WTC11 (cell line): ENCODE measurements at regions not wholly inside any gene's neighbourhood (a gene's known extent, or its start where the extent isn't known, plus 50 kb on each side); places are given as distances from the start of the nearest gene placed in this dataset.

Source experiments
- ATAC-seq: fragments of 200-7000 bp; cut with Tn5 transposase; 2 replicates; pipeline ENCODE4 v1.10.0; 2021; ENCODE audit warnings: mild to moderate bottlenecking, moderate library complexity
- CTCF ChIA-PET: fragments of 300-600 bp; sonication (Branson Sonifier 250); formaldehyde crosslinking; loops from one replicate; lab custom pipeline; 2021; ENCODE audit warnings: antibody characterized with exemption; lab: Charles Lee
- POLR2A ChIA-PET: fragments of 350-600 bp; sonication (Branson Sonifier 250); formaldehyde crosslinking; loops from one replicate; lab custom pipeline; 2021; ENCODE audit warnings: antibody characterized with exemption; lab: Charles Lee
- DNase-seq: peaks from one replicate; pipeline ENCODE4 v3.0.0; 2021; ENCODE audit warnings: low spot score
- H3K27ac Mint-ChIP-seq: 2 replicates; pipeline ENCODE4 v1.8.0; 2021; ENCODE audit warnings: mixed read lengths
- H3K27me3 Mint-ChIP-seq: 2 replicates; pipeline ENCODE4 v1.8.0; 2021; ENCODE audit warnings: low read depth, mild to moderate bottlenecking, moderate library complexity, mixed read lengths
- H3K36me3 Mint-ChIP-seq: 2 replicates; pipeline ENCODE4 v1.8.0; 2021; ENCODE audit warnings: mixed read lengths
- H3K4me1 Mint-ChIP-seq: 2 replicates; pipeline ENCODE4 v1.8.0; 2022; ENCODE audit warnings: mixed read lengths
- H3K4me3 Mint-ChIP-seq: 2 replicates; pipeline ENCODE4 v1.8.0; 2021; ENCODE audit warnings: mild to moderate bottlenecking, moderate library complexity, mixed read lengths
- H3K9me3 Mint-ChIP-seq: 2 replicates; pipeline ENCODE4 v1.8.0; 2021; ENCODE audit warnings: mixed read lengths
- ARID4B ChIP-seq: sonication (generic); formaldehyde crosslinking; IDR thresholded peaks from 2 replicates; pipeline ENCODE4 v1.8.0; 2023; ENCODE audit warnings: missing genetic modification reagents, mild to moderate bottlenecking, borderline replicate concordance
- ATF3 ChIP-seq: sonication (generic); formaldehyde crosslinking; conservative IDR thresholded peaks from 2 replicates; pipeline ENCODE4 v1.8.1; 2022; ENCODE audit warnings: mild to moderate bottlenecking, missing genetic modification reagents
- CREM ChIP-seq: sonication (generic); formaldehyde crosslinking; IDR thresholded peaks from 2 replicates; pipeline ENCODE4 v1.8.1; 2022; ENCODE audit warnings: mild to moderate bottlenecking, missing genetic modification reagents, moderate library complexity
- EMX1 ChIP-seq: fragments of 250-450 bp; sonication (Bioruptor Pico); IDR thresholded peaks from 2 replicates; pipeline ENCODE4 v1.8.0; 2021; ENCODE audit warnings: mild to moderate bottlenecking
- FOXP1 ChIP-seq: sonication (generic); formaldehyde crosslinking; IDR thresholded peaks from 2 replicates; pipeline ENCODE4 v1.8.0; 2022; ENCODE audit warnings: missing genetic modification reagents, mild to moderate bottlenecking, moderate library complexity, borderline replicate concordance
- GTF2I ChIP-seq: fragments of 250-450 bp; sonication (Bioruptor Pico); conservative IDR thresholded peaks from 2 replicates; pipeline ENCODE4 v1.4.0; 2021; ENCODE audit warnings: mild to moderate bottlenecking
- MLX ChIP-seq: sonication (generic); formaldehyde crosslinking; IDR thresholded peaks from 2 replicates; pipeline ENCODE4 v1.8.1; 2023; ENCODE audit warnings: mild to moderate bottlenecking, missing genetic modification reagents, moderate library complexity
- NFATC4 ChIP-seq: fragments of 250-450 bp; sonication (Bioruptor Pico); IDR thresholded peaks from 2 replicates; pipeline ENCODE4 v1.9.0; 2021; ENCODE audit warnings: mild to moderate bottlenecking
- NR1H2 ChIP-seq: sonication (generic); formaldehyde crosslinking; IDR thresholded peaks from 2 replicates; pipeline ENCODE4 v1.9.0; 2021; ENCODE audit warnings: mild to moderate bottlenecking, moderate library complexity, missing genetic modification reagents
- SMAD3 ChIP-seq: sonication (generic); formaldehyde crosslinking; IDR thresholded peaks from 2 replicates; pipeline ENCODE4 v1.8.0; 2022; ENCODE audit warnings: missing genetic modification reagents, mild to moderate bottlenecking, borderline replicate concordance
- TP53 ChIP-seq: sonication (generic); formaldehyde crosslinking; IDR thresholded peaks from 2 replicates; pipeline ENCODE4 v1.8.1; 2023; ENCODE audit warnings: mild to moderate bottlenecking, missing genetic modification reagents
- ZMAT4 ChIP-seq: fragments of 250-450 bp; sonication (Bioruptor Pico); IDR thresholded peaks from 2 replicates; pipeline ENCODE4 v1.9.0; 2021; ENCODE audit warnings: mild to moderate bottlenecking
- ZNF121 ChIP-seq: sonication (generic); formaldehyde crosslinking; IDR thresholded peaks from 2 replicates; pipeline ENCODE4 v1.8.0; 2023; ENCODE audit warnings: missing genetic modification reagents
- ZNF232 ChIP-seq: sonication (generic); formaldehyde crosslinking; IDR thresholded peaks from 2 replicates; pipeline ENCODE4 v1.8.0; 2022; ENCODE audit warnings: mild to moderate bottlenecking, missing genetic modification reagents
- TF ChIP-seq, protein P1 (sequence below): sonication (generic); formaldehyde crosslinking; IDR thresholded peaks from 2 replicates; pipeline ENCODE4 v1.8.0; 2022; ENCODE audit warnings: mild to moderate bottlenecking, missing genetic modification reagents
- TF ChIP-seq, protein P2 (sequence below): sonication (generic); formaldehyde crosslinking; IDR thresholded peaks from 2 replicates; pipeline ENCODE4 v1.8.1; 2022; ENCODE audit warnings: mild to moderate bottlenecking, missing genetic modification reagents, moderate library complexity, borderline replicate concordance
- TF ChIP-seq, protein P3 (sequence below): fragments of 250-450 bp; sonication (Bioruptor Pico); conservative IDR thresholded peaks from 2 replicates; pipeline ENCODE4 v1.9.0; 2021; ENCODE audit warnings: mild to moderate bottlenecking
- TF ChIP-seq, protein P4 (sequence below): sonication (generic); formaldehyde crosslinking; IDR thresholded peaks from 2 replicates; pipeline ENCODE4 v1.8.1; 2023; ENCODE audit warnings: mild to moderate bottlenecking, missing genetic modification reagents, moderate library complexity
- TF ChIP-seq, protein P5 (sequence below): sonication (generic); formaldehyde crosslinking; IDR thresholded peaks from 2 replicates; pipeline ENCODE4 v1.8.0; 2022; ENCODE audit warnings: mild to moderate bottlenecking, missing genetic modification reagents

DNA sequence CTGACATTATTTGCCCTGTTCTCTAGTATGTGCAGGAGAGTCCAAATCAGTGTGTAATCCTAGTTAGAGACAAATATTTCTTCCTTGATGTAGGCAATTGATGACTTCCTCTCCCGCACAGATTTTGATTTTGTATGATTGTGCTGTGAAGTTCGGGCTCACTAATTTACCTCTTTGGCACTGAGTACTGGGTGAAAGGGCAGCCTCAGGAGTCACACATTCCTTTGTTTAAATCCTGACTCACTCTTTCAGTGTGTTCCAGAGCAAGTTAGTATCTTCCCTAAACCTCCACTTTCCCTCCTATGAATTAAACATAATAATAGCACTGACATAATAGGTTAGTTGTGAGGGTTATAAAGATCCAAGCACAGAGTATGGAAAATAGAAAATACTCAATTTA is 269.7 kb downstream of the ISL1 start (continued):
- TF ChIP-seq MLX (CRISPR knock-in tag) (no peak), GTF2I (CRISPR knock-in tag) (no peak), FOXP1 (CRISPR knock-in tag) (no peak), ARID4B (CRISPR knock-in tag) (no peak)
- TF ChIP-seq, protein P1, sequence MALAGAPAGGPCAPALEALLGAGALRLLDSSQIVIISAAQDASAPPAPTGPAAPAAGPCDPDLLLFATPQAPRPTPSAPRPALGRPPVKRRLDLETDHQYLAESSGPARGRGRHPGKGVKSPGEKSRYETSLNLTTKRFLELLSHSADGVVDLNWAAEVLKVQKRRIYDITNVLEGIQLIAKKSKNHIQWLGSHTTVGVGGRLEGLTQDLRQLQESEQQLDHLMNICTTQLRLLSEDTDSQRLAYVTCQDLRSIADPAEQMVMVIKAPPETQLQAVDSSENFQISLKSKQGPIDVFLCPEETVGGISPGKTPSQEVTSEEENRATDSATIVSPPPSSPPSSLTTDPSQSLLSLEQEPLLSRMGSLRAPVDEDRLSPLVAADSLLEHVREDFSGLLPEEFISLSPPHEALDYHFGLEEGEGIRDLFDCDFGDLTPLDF, result no peak
- TF ChIP-seq, protein P2, sequence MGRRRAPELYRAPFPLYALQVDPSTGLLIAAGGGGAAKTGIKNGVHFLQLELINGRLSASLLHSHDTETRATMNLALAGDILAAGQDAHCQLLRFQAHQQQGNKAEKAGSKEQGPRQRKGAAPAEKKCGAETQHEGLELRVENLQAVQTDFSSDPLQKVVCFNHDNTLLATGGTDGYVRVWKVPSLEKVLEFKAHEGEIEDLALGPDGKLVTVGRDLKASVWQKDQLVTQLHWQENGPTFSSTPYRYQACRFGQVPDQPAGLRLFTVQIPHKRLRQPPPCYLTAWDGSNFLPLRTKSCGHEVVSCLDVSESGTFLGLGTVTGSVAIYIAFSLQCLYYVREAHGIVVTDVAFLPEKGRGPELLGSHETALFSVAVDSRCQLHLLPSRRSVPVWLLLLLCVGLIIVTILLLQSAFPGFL (CRISPR knock-in tag), result no peak

DNA sequence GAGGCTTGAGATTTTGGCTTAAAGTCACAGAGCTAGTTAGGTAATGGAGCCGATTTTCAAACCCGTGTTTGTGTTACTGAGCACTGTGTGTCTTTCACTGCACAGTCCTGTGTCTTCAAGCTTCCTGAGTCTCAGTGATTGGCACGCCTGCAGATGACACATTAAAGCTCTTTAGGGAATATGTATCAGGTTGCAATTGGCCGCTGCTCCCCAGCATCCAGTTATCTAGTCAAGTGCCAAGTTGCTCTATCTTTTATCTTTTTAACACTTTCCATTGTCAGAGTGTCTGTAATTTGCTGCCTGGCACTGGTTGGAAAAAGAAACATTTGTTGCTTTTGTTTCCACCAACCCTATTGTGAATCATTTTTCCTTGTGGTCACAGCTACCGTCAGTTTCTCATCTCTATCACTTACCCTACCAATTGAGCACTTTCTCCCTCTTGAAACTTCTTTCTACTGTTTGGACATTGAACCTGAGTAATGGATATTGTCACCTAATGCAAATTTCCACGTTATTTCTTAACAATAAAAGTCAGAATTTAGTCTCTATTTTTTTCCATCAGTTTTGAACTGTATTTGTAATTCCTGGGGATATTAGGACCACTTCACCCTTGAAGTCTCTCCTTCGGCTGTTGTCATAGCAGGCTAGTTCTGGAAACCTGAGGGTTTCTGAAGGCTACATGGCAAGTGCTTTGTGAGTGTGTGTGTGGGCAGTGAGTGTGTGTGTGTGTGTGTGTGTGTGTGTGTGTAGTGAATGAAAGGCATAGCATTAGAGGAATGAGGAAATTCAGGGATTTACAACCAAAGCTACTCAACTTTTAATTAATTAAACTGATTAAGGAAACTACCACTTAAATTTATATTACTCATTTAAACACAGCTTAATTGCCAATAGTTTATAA is 274.3 kb downstream of the ISL1 start:
- Mint-ChIP-seq H3K4me1 (no peaks in the 10 kb centered on the region; the same call in 1 of the 2 replicates), H3K4me3 (no peak overlapping the region), H3K9me3 (no peaks in the 10 kb centered on the region), H3K27me3 (no peaks in the 10 kb centered on the region), H3K36me3 (no peaks in the 10 kb centered on the region), H3K27ac (no peak overlapping the region)
- ATAC-seq, result no peak
- ChIA-PET POLR2A (no interaction called here), CTCF (no interaction called here)
- no peak for TF ChIP-seq EMX1 (CRISPR knock-in tag)
- no peak for TF ChIP-seq NR1H2 (CRISPR knock-in tag)
- TF ChIP-seq, protein P3, sequence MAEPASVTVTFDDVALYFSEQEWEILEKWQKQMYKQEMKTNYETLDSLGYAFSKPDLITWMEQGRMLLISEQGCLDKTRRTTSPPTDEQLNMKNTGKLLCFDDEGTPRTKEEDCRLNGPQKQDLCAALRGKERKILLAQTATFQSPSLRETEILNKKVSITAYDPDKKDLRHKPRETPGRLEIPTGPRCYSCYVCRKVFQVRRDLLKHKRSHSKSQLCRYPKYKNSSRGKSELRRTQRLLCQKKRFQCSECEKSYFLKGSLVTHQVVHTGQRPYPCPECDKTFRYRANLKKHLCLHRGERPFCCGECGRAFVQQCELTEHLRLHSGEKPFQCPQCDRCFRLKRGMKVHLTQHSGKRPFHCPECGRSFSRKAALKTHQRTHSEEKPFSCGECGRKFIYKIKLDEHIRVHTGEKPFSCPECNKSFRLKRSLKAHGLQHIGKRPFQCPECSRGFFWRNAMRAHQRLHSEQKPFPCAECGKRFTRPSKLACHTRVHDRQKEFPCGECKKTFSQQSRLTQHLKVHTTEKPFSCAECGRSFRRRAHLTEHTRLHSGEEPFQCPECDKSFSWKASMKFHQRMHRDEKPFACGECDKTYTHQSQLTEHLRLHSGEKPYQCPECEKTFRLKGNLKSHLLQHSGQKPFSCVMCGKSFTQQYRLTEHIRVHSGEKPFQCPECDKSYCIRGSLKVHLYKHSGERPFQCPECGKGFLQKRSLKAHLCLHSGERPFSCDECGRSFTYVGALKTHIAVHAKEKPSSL, result no peak
- no peak for TF ChIP-seq ZNF232 (CRISPR knock-in tag)
- TF ChIP-seq ZMAT4 (CRISPR knock-in tag), result no peak
- no peak for TF ChIP-seq SMAD3 (CRISPR knock-in tag)
- TF ChIP-seq TP53 (CRISPR knock-in tag), result no peak
- TF ChIP-seq MLX (CRISPR knock-in tag), result no peak
- TF ChIP-seq ATF3 (CRISPR knock-in tag), result no peak
- TF ChIP-seq, protein P4, sequence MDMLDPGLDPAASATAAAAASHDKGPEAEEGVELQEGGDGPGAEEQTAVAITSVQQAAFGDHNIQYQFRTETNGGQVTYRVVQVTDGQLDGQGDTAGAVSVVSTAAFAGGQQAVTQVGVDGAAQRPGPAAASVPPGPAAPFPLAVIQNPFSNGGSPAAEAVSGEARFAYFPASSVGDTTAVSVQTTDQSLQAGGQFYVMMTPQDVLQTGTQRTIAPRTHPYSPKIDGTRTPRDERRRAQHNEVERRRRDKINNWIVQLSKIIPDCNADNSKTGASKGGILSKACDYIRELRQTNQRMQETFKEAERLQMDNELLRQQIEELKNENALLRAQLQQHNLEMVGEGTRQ, result no peak
- no peak for TF ChIP-seq NFATC4 (CRISPR knock-in tag)
- TF ChIP-seq CREM (CRISPR knock-in tag), result no peak
- TF ChIP-seq, protein P5, sequence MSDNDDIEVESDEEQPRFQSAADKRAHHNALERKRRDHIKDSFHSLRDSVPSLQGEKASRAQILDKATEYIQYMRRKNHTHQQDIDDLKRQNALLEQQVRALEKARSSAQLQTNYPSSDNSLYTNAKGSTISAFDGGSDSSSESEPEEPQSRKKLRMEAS (CRISPR knock-in tag), result no peak
- no peak for TF ChIP-seq ZNF121 (CRISPR knock-in tag)
- DNase-seq, result no peak
